ENCODE measurements at regions not wholly inside any gene's neighbourhood (a gene's known extent, or its start where the extent isn't known, plus 50 kb on each side); places are given as distances from the start of the nearest gene placed in this dataset.

GRCh38 chr9:86795047-86795442, 152.3 kb downstream of the GAS1 start:
- no peak for DNase-seq

- DNase-seq = no peak
Measured at GRCh38 chr9:86794391-86795046, 152.8 kb downstream of the GAS1 start.

- no peak for DNase-seq
Measured at GRCh38 chr9:86792136-86792535, 155.2 kb downstream of the GAS1 start.

- no peak for DNase-seq
Measured at GRCh38 chr9:86790805-86791204, 156.5 kb downstream of the GAS1 start.

- DNase-seq = no peak
Measured at GRCh38 chr9:86788456-86788855, 158.8 kb downstream of the GAS1 start.

GRCh38 chr9:86783884-86784283, 163.4 kb downstream of the GAS1 start:
- DNase-seq = peak; percentile 72

- no peak for DNase-seq
Measured at GRCh38 chr9:86782831-86783230, 164.5 kb downstream of the GAS1 start.

GRCh38 chr9:86778761-86779160, 168.5 kb downstream of the GAS1 start:
- no peak for DNase-seq

- DNase-seq = no peak
Measured at GRCh38 chr9:86775718-86776117, 171.6 kb downstream of the GAS1 start.

- no peak for DNase-seq
Measured at GRCh38 chr9:86774116-86774515, 173.2 kb downstream of the GAS1 start.

GRCh38 chr9:86773422-86773945, 173.8 kb downstream of the GAS1 start:
- no peak for DNase-seq

- DNase-seq = no peak
Measured at GRCh38 chr9:86772635-86772993, 174.7 kb downstream of the GAS1 start.

- DNase-seq = no peak
Measured at GRCh38 chr9:86771941-86772634, 175.2 kb downstream of the GAS1 start.

- DNase-seq = no peak
Measured at GRCh38 chr9:86771420-86771819, 175.9 kb downstream of the GAS1 start.

GRCh38 chr9:86768709-86769108, 178.6 kb downstream of the GAS1 start:
- DNase-seq = no peak

GRCh38 chr9:86768020-86768419, 179.3 kb downstream of the GAS1 start:
- no peak for DNase-seq

- no peak for DNase-seq
Measured at GRCh38 chr9:86767373-86767772, 179.9 kb downstream of the GAS1 start.

- DNase-seq = peak; percentile 97
Measured at GRCh38 chr9:86766912-86767311, 180.4 kb downstream of the GAS1 start.

GRCh38 chr9:86766511-86766910, 180.8 kb downstream of the GAS1 start:
- peak; percentile 80 for DNase-seq

GRCh38 chr9:86765746-86766430, 181.4 kb downstream of the GAS1 start:
- DNase-seq = peak; percentile 68

- DNase-seq = no peak
Measured at GRCh38 chr9:86764671-86765343, 182.5 kb downstream of the GAS1 start.

GRCh38 chr9:86764221-86764624, 183.1 kb downstream of the GAS1 start:
- DNase-seq = peak; percentile 83

GRCh38 chr9:86763791-86764190, 183.5 kb downstream of the GAS1 start:
- DNase-seq = peak; percentile 76

GRCh38 chr9:86757382-86757720, 190.0 kb downstream of the GAS1 start:
- no peak for DNase-seq
